Mesendoderm (in vitro differentiated cells): ENCODE measurements at regions not wholly inside any gene's neighbourhood (a gene's known extent, or its start where the extent isn't known, plus 50 kb on each side); places are given as distances from the start of the nearest gene placed in this dataset.
"Not testable (repeated sequence)": the region's sequence is repeated elsewhere in the genome, so short reads cannot be mapped to it uniquely, and the experiment has no call there.

ENCODE experiments used
- DNase-seq: peaks from one replicate; pipeline ENCODE4 v3.0.0; 2013
- H2AK5ac ChIP-seq: 2 replicates; pipeline ENCODE4 v1.6.1; 2013; ENCODE audit warnings: low read length, inconsistent platforms
- H2BK120ac ChIP-seq: 2 replicates; pipeline ENCODE4 v1.6.1; 2013; ENCODE audit warnings: low read depth, mild to moderate bottlenecking, low read length, moderate library complexity, mixed read lengths
- H2BK15ac ChIP-seq: replicated peaks from 2 replicates; pipeline ENCODE4 v1.6.1; 2013; ENCODE audit warnings: low read depth, mild to moderate bottlenecking, moderate library complexity
- H2BK5ac ChIP-seq: 2 replicates; pipeline ENCODE4 v1.6.1; 2013; ENCODE audit warnings: low read length, inconsistent platforms
- H3K18ac ChIP-seq: 2 replicates; pipeline ENCODE4 v1.6.1; 2013; ENCODE audit warnings: mild to moderate bottlenecking, low read length, mixed read lengths
- H3K23ac ChIP-seq: one replicate; pipeline ENCODE4 v1.6.1; 2013; ENCODE audit warnings: low read length
- H3K27ac ChIP-seq: 2 replicates; pipeline ENCODE4 v1.5.1; 2013; ENCODE audit warnings: low read depth, mild to moderate bottlenecking, inconsistent platforms, low read length, moderate library complexity
- H3K27me3 ChIP-seq: 2 replicates; pipeline ENCODE4 v1.6.1; 2013; ENCODE audit warnings: low read length, control low read depth, mild to moderate bottlenecking, inconsistent platforms; ENCODE audit not compliant: insufficient read depth, poor library complexity
- H3K36me3 ChIP-seq: 2 replicates; pipeline ENCODE4 v1.6.1; 2013; ENCODE audit warnings: low read length, inconsistent platforms; ENCODE audit not compliant: control insufficient read depth, insufficient read depth
- H3K4ac ChIP-seq: one replicate; pipeline ENCODE4 v1.6.1; 2013; ENCODE audit warnings: low read depth, mild to moderate bottlenecking, low read length, moderate library complexity
- H3K4me1 ChIP-seq: 2 replicates; pipeline ENCODE4 v1.6.1; 2013; ENCODE audit warnings: low read depth, low read length, inconsistent platforms; ENCODE audit not compliant: control insufficient read depth
- H3K4me2 ChIP-seq: 2 replicates; pipeline ENCODE4 v1.6.1; 2013; ENCODE audit warnings: low read length
- H3K4me3 ChIP-seq: 2 replicates; pipeline ENCODE4 v1.5.1; 2013; ENCODE audit warnings: mild to moderate bottlenecking, low read length
- H3K56ac ChIP-seq: one replicate; pipeline ENCODE4 v1.6.1; 2013; ENCODE audit warnings: low read length
- H3K79me1 ChIP-seq: 2 replicates; pipeline ENCODE4 v1.6.1; 2013; ENCODE audit warnings: low read length, inconsistent platforms
- H3K79me2 ChIP-seq: 2 replicates; pipeline ENCODE4 v1.6.1; 2013; ENCODE audit warnings: mild to moderate bottlenecking, low read length; ENCODE audit not compliant: control insufficient read depth, insufficient read depth
- H3K9ac ChIP-seq: 2 replicates; pipeline ENCODE4 v1.6.1; 2013; ENCODE audit warnings: low read length, inconsistent platforms
- H4K5ac ChIP-seq: one replicate; pipeline ENCODE4 v1.6.1; 2013; ENCODE audit warnings: low read length
- H4K8ac ChIP-seq: one replicate; pipeline ENCODE4 v1.6.1; 2013; ENCODE audit warnings: low read depth, mild to moderate bottlenecking, control low read depth, low read length, moderate library complexity
- WGBS: extraction: QIAGEN DNeasy Blood & Tissue Kit; methylation state at CpG from one replicate; pipeline ENCODE4 v1.1.7; 2013; ENCODE audit warnings: low lambda C conversion rate, missing lambda C conversion rate; ENCODE audit not compliant: insufficient coverage; ENCODE audit errors: extremely low coverage; 5-methylcytosine and 5-hydroxymethylcytosine counted together

DNA sequence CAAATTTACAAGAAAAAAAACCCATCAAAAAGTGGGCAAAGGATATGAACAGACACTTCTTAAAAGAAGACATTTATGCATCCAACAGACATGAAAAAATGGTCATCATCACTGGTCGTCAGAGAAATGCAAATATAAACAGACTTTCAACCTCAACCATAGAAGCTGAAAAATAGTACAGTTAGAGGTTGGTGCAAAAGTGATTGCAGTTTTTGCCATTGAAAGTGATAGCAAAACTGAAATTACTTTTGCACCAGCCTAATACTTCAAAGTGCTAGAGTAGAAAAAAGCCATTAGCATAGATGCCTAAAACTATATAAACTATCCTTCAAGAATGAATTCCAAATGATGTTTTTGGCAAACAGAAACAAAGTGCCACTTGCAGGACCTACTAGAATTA is 365.8 kb upstream of the DPYD start:
- H3K9ac ChIP-seq: no peak overlapping the region
- no peak overlapping the region for H3K4ac ChIP-seq
- H3K27me3 ChIP-seq: no peaks in the 10 kb centered on the region
- no peak overlapping the region for H3K27ac ChIP-seq
- WGBS: no CpG with 5 or more reads among the region's 1 CpG
- H2BK120ac ChIP-seq: no peak overlapping the region
- no peaks in the 10 kb centered on the region for H3K36me3 ChIP-seq
- H4K8ac ChIP-seq: no peak overlapping the region
- H3K4me3 ChIP-seq: no peak overlapping the region
- H3K4me1 ChIP-seq: no peaks in the 10 kb centered on the region
- no peak overlapping the region for H4K5ac ChIP-seq
- H3K79me2 ChIP-seq: no peaks in the 10 kb centered on the region
- no peak overlapping the region for H3K56ac ChIP-seq
- no peak overlapping the region for H3K23ac ChIP-seq
- no peak for DNase-seq
- H3K18ac ChIP-seq: no peak overlapping the region
- no peak overlapping the region for H2BK15ac ChIP-seq
- H3K79me1 ChIP-seq: no peaks in the 10 kb centered on the region
- no peak overlapping the region for H2AK5ac ChIP-seq
- no peak overlapping the region for H3K4me2 ChIP-seq
- no peak overlapping the region for H2BK5ac ChIP-seq

- H3K9ac ChIP-seq, H3K79me1 ChIP-seq, H3K36me3 ChIP-seq, H2BK5ac ChIP-seq, H3K4me3 ChIP-seq, H3K18ac ChIP-seq, H3K4ac ChIP-seq, H4K8ac ChIP-seq, H3K56ac ChIP-seq, H2BK120ac ChIP-seq, DNase-seq, H3K79me2 ChIP-seq, H2BK15ac ChIP-seq, H3K4me2 ChIP-seq, H3K27me3 ChIP-seq, H3K4me1 ChIP-seq, H3K23ac ChIP-seq, H4K5ac ChIP-seq, H2AK5ac ChIP-seq, H3K27ac ChIP-seq: not testable (repeated sequence)
- WGBS: no CpG with 5 or more reads among the region's 2 CpGs
Observed at GRCh38 chr1:98285286-98285685, 364.5 kb upstream of the DPYD start.

- Histone ChIP-seq H3K18ac (no peak overlapping the region), H2BK5ac (no peak overlapping the region), H4K5ac (no peak overlapping the region), H3K79me1 (no peaks in the 10 kb centered on the region), H3K4ac (no peak overlapping the region), H3K56ac (no peak overlapping the region), H3K27ac (no peak overlapping the region), H2AK5ac (no peak overlapping the region), H3K4me1 (no peaks in the 10 kb centered on the region), H3K4me3 (no peak overlapping the region), H3K4me2 (no peak overlapping the region), H3K36me3 (no peaks in the 10 kb centered on the region), H2BK120ac (no peak overlapping the region), H3K23ac (no peak overlapping the region), H4K8ac (no peak overlapping the region), H3K27me3 (no peaks in the 10 kb centered on the region), H3K9ac (no peak overlapping the region), H3K79me2 (no peaks in the 10 kb centered on the region), H2BK15ac (no peak overlapping the region)
- WGBS: no CpG with 5 or more reads among the region's 4 CpGs
- DNase-seq: no peak
Observed at GRCh38 chr1:98280049-98280448, 359.2 kb upstream of the DPYD start.

- Histone ChIP-seq H3K4me2 (no peak overlapping the region), H3K27ac (no peak overlapping the region)
- DNase-seq: peak; percentile 31
Observed at GRCh38 chr1:98278055-98278454, 357.2 kb upstream of the DPYD start.

GRCh38 chr1:98277118-98277517 is 356.3 kb upstream of the DPYD start:
- Histone ChIP-seq H3K4me3 (no peak overlapping the region), H2BK120ac (no peak overlapping the region), H2BK5ac (no peak overlapping the region), H3K4ac (no peak overlapping the region), H3K23ac (no peak overlapping the region), H2AK5ac (no peak overlapping the region), H3K4me1 (no peaks in the 10 kb centered on the region), H4K8ac (no peak overlapping the region), H3K56ac (no peak overlapping the region), H3K79me1 (no peaks in the 10 kb centered on the region), H3K4me2 (no peak overlapping the region), H3K9ac (no peak overlapping the region), H4K5ac (no peak overlapping the region), H3K27me3 (no peaks in the 10 kb centered on the region), H3K79me2 (no peaks in the 10 kb centered on the region), H2BK15ac (no peak overlapping the region), H3K36me3 (no peaks in the 10 kb centered on the region), H3K18ac (no peak overlapping the region), H3K27ac (no peak overlapping the region)
- peak; percentile 45 for DNase-seq
- no CpG with 5 or more reads among the region's 2 CpGs for WGBS

More at GRCh38 chr1:98278055-98278454, 357.2 kb upstream of the DPYD start:
- no peak overlapping the region for H4K8ac ChIP-seq
- no peak overlapping the region for H3K9ac ChIP-seq
- H3K4me1 ChIP-seq: no peaks in the 10 kb centered on the region
- H3K27me3 ChIP-seq: no peaks in the 10 kb centered on the region
- no peak overlapping the region for H2BK15ac ChIP-seq
- no CpG with 5 or more reads among the region's 3 CpGs for WGBS
- no peak overlapping the region for H2BK120ac ChIP-seq
- no peaks in the 10 kb centered on the region for H3K79me1 ChIP-seq
- H3K23ac ChIP-seq: no peak overlapping the region
- no peak overlapping the region for H3K4me3 ChIP-seq
- no peaks in the 10 kb centered on the region for H3K36me3 ChIP-seq
- no peak overlapping the region for H4K5ac ChIP-seq
- no peaks in the 10 kb centered on the region for H3K79me2 ChIP-seq
- no peak overlapping the region for H2BK5ac ChIP-seq
- H3K4ac ChIP-seq: no peak overlapping the region
- no peak overlapping the region for H3K56ac ChIP-seq
- no peak overlapping the region for H2AK5ac ChIP-seq
- no peak overlapping the region for H3K18ac ChIP-seq

GRCh38 chr1:98276514-98276913 is 355.7 kb upstream of the DPYD start:
- Histone ChIP-seq H2BK120ac (no peak overlapping the region), H3K27ac (no peak overlapping the region), H3K79me1 (no peaks in the 10 kb centered on the region), H2BK15ac (no peak overlapping the region), H3K36me3 (no peaks in the 10 kb centered on the region), H3K27me3 (no peaks in the 10 kb centered on the region), H4K5ac (no peak overlapping the region), H3K4me3 (no peak overlapping the region), H3K4me2 (no peak overlapping the region), H3K9ac (no peak overlapping the region), H3K4ac (no peak overlapping the region), H4K8ac (no peak overlapping the region), H2AK5ac (no peak overlapping the region), H3K18ac (no peak overlapping the region), H3K56ac (no peak overlapping the region), H3K4me1 (no peaks in the 10 kb centered on the region), H3K79me2 (no peaks in the 10 kb centered on the region), H3K23ac (no peak overlapping the region), H2BK5ac (no peak overlapping the region)
- peak; percentile 13 for DNase-seq
- no CpG with 5 or more reads among the region's 2 CpGs for WGBS
